GM23338 (cell line): ENCODE measurements at regions not wholly inside any gene's neighbourhood (a gene's known extent, or its start where the extent isn't known, plus 50 kb on each side); places are given as distances from the start of the nearest gene placed in this dataset.
A peak's percentile ranks its signal among the peaks of the same experiment; 100 is the strongest.

Experiments used
- ATAC-seq: fragments of 200-7000 bp; cut with Tn5 transposase; 3 replicates; pipeline ENCODE4 v1.9.1; 2020
- DNase-seq: peaks from one replicate; pipeline ENCODE4 v3.0.0-alpha.2; 2015; ENCODE audit warnings: low spot score
- H2AFZ ChIP-seq: fragments of 200-600 bp; sonication (generic); 2 replicates; pipeline ENCODE4 v1.8.0; 2016; ENCODE audit warnings: antibody characterized with exemption, mild to moderate bottlenecking, moderate library complexity
- H3F3A ChIP-seq: fragments of 200-600 bp; sonication (generic); replicated peaks from 2 replicates; pipeline ENCODE4 v1.8.0; 2017; ENCODE audit warnings: antibody characterized with exemption, mixed run types, low read depth
- H3K27ac ChIP-seq: fragments of 200-600 bp; sonication (generic); 2 replicates; pipeline ENCODE4 v1.6.1; 2016; ENCODE audit warnings: low read depth
- H3K27me3 ChIP-seq: fragments of 200-600 bp; sonication (generic); 2 replicates; pipeline ENCODE4 v1.8.0; 2016; ENCODE audit warnings: mild to moderate bottlenecking, mixed run types, moderate library complexity; ENCODE audit not compliant: insufficient read depth
- H3K36me3 ChIP-seq: fragments of 200-600 bp; sonication (generic); 2 replicates; pipeline ENCODE4 v1.8.0; 2016; ENCODE audit warnings: mild to moderate bottlenecking; ENCODE audit not compliant: insufficient read depth
- H3K4me1 ChIP-seq: fragments of 200-600 bp; sonication (generic); 2 replicates; pipeline ENCODE4 v1.8.0; 2016; ENCODE audit warnings: mild to moderate bottlenecking, moderate library complexity; ENCODE audit not compliant: insufficient read depth
- H3K4me2 ChIP-seq: fragments of 200-600 bp; sonication (generic); 2 replicates; pipeline ENCODE4 v1.7.1; 2017; ENCODE audit warnings: mixed run types
- H3K4me3 ChIP-seq: fragments of 200-600 bp; sonication (generic); 2 replicates; pipeline ENCODE4 v1.6.1; 2016; ENCODE audit warnings: mixed run types
- H3K79me2 ChIP-seq: fragments of 200-600 bp; sonication (generic); replicated peaks from 2 replicates; pipeline ENCODE4 v1.8.0; 2017; ENCODE audit warnings: mild to moderate bottlenecking; ENCODE audit not compliant: insufficient read depth
- H3K9me2 ChIP-seq: fragments of 200-600 bp; sonication (generic); 2 replicates; pipeline ENCODE4 v1.8.0; 2017; ENCODE audit not compliant: insufficient read depth
- H4K20me1 ChIP-seq: fragments of 200-600 bp; sonication (generic); replicated peaks from 2 replicates; pipeline ENCODE4 v1.8.0; 2017; ENCODE audit warnings: mild to moderate bottlenecking; ENCODE audit not compliant: insufficient read depth
- H3K27ac Mint-ChIP-seq: 2 replicates; pipeline ENCODE4 v1.8.0; 2020; ENCODE audit warnings: inconsistent platforms, mild to moderate bottlenecking, moderate library complexity, mixed read lengths
- H3K27me3 Mint-ChIP-seq: 3 replicates; pipeline ENCODE4 v1.8.0; 2022; ENCODE audit warnings: low read depth, mild to moderate bottlenecking, moderate library complexity, mixed read lengths, inconsistent platforms; ENCODE audit not compliant: insufficient read depth, poor library complexity
- H3K36me3 Mint-ChIP-seq: 3 replicates; pipeline ENCODE4 v1.8.0; 2021; ENCODE audit warnings: low read depth, mild to moderate bottlenecking, inconsistent platforms, moderate library complexity, mixed read lengths
- H3K4me1 Mint-ChIP-seq: 3 replicates; pipeline ENCODE4 v1.8.0; 2020; ENCODE audit warnings: mild to moderate bottlenecking, inconsistent platforms, mixed read lengths
- H3K4me3 Mint-ChIP-seq: 3 replicates; pipeline ENCODE4 v1.8.0; 2021; ENCODE audit warnings: moderate library complexity, mild to moderate bottlenecking, inconsistent platforms, mixed read lengths
- H3K9me3 Mint-ChIP-seq: 3 replicates; pipeline ENCODE4 v1.8.0; 2020; ENCODE audit warnings: moderate library complexity, mild to moderate bottlenecking, inconsistent platforms, mixed read lengths
- CREB1 ChIP-seq: fragments of 250-450 bp; sonication (Bioruptor Pico); IDR thresholded peaks from 2 replicates; pipeline ENCODE4 v1.5.0; 2020; ENCODE audit warnings: low read depth, mild to moderate bottlenecking, moderate library complexity
- CTCF ChIP-seq, 2 experiments: fragments of 200-600 bp in 1 of 2; sonication (generic) in 1 of 2; conservative IDR thresholded peaks; 2 replicates each; pipeline versions ENCODE4 v1.5.1 to v1.6.1; 2016 to 2017; ENCODE audit warnings: antibody characterized with exemption in 2 of 2, low read depth in 2 of 2, mild to moderate bottlenecking in 2 of 2, moderate library complexity in 1 of 2
- EZH2 ChIP-seq: fragments of 200-600 bp; sonication (generic); IDR thresholded peaks from one replicate; pipeline ENCODE4 v1.8.0; 2017; ENCODE audit warnings: antibody characterized with exemption, mild to moderate bottlenecking, low read depth; ENCODE audit not compliant: unreplicated experiment
- EZH2phosphoT487 ChIP-seq: fragments of 200-600 bp; sonication (generic); IDR thresholded peaks from one replicate; pipeline ENCODE4 v1.8.1; 2018; ENCODE audit warnings: antibody characterized with exemption; ENCODE audit not compliant: unreplicated experiment
- JUNB ChIP-seq: IDR thresholded peaks from one replicate; pipeline ENCODE4 v1.6.1; 2016; ENCODE audit warnings: antibody characterized with exemption; ENCODE audit not compliant: unreplicated experiment
- NANOG ChIP-seq: IDR thresholded peaks from 2 replicates; pipeline ENCODE4 v1.6.1; 2016; ENCODE audit warnings: antibody characterized with exemption, borderline replicate concordance
- POLR2AphosphoS5 ChIP-seq: IDR thresholded peaks from 2 replicates; pipeline ENCODE4 v1.6.1; 2016; ENCODE audit warnings: antibody characterized with exemption, low read depth
- STAT1 ChIP-seq: IDR thresholded peaks from one replicate; pipeline ENCODE4 v1.6.1; 2016; ENCODE audit warnings: antibody characterized with exemption; ENCODE audit not compliant: unreplicated experiment
- ZNF114 ChIP-seq: fragments of 250-450 bp; sonication (Bioruptor Pico); IDR thresholded peaks from 2 replicates; pipeline ENCODE4 v1.5.0; 2020; ENCODE audit warnings: mild to moderate bottlenecking, moderate library complexity
- ZNF331 ChIP-seq: fragments of 250-450 bp; sonication (Bioruptor Pico); IDR thresholded peaks from 2 replicates; pipeline ENCODE4 v1.5.0; 2020; ENCODE audit warnings: low read depth, mild to moderate bottlenecking, moderate library complexity
- TF ChIP-seq, protein P1 (sequence below): IDR thresholded peaks from 2 replicates; pipeline ENCODE4 v1.6.1; 2016; ENCODE audit warnings: antibody characterized with exemption
- TF ChIP-seq, protein P2 (sequence below): IDR thresholded peaks from one replicate; pipeline ENCODE4 v1.6.1; 2018; ENCODE audit warnings: antibody characterized with exemption; ENCODE audit not compliant: unreplicated experiment
- TF ChIP-seq, protein P3 (sequence below): fragments of 250-450 bp; sonication (Bioruptor Pico); IDR thresholded peaks from 2 replicates; pipeline ENCODE4 v1.5.0; 2020; ENCODE audit warnings: mild to moderate bottlenecking, moderate library complexity

- Histone ChIP-seq H3K4me3 (no peak overlapping the region), H3K79me2 (peaks cover 5% of the 10 kb centered on the region; the same call in 1 of the 2 replicates), H3F3A (peaks cover 6% of the 10 kb centered on the region; the same call in 1 of the 2 replicates), H3K27me3 (no peaks in the 10 kb centered on the region), H3K9me2 (no peaks in the 10 kb centered on the region), H2AFZ (no peak overlapping the region), H3K4me1 (no peaks in the 10 kb centered on the region), H3K27ac (no peak overlapping the region), H4K20me1 (peaks cover 24% of the 10 kb centered on the region), H3K4me2 (no peak overlapping the region), H3K36me3 (no peaks in the 10 kb centered on the region)
- Mint-ChIP-seq H3K27me3 (peaks cover 7% of the 10 kb centered on the region), H3K27ac (0 out of 2 replicates have a peak overlapping the region, but pooled peaks have one; percentile 13), H3K36me3 (peaks cover 10% of the 10 kb centered on the region), H3K4me1 (peaks cover 2% of the 10 kb centered on the region; the same call in 2 of the 3 replicates), H3K9me3 (no peaks in the 10 kb centered on the region), H3K4me3 (no peak overlapping the region)
- no peak for TF ChIP-seq ZNF114 (CRISPR knock-in tag)
- TF ChIP-seq POLR2AphosphoS5: no peak
- TF ChIP-seq, protein P1, sequence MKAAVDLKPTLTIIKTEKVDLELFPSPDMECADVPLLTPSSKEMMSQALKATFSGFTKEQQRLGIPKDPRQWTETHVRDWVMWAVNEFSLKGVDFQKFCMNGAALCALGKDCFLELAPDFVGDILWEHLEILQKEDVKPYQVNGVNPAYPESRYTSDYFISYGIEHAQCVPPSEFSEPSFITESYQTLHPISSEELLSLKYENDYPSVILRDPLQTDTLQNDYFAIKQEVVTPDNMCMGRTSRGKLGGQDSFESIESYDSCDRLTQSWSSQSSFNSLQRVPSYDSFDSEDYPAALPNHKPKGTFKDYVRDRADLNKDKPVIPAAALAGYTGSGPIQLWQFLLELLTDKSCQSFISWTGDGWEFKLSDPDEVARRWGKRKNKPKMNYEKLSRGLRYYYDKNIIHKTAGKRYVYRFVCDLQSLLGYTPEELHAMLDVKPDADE: no peak
- no peak for TF ChIP-seq ZNF331
- no peak for TF ChIP-seq JUNB
- no peak for TF ChIP-seq CREB1
- TF ChIP-seq, protein P2, sequence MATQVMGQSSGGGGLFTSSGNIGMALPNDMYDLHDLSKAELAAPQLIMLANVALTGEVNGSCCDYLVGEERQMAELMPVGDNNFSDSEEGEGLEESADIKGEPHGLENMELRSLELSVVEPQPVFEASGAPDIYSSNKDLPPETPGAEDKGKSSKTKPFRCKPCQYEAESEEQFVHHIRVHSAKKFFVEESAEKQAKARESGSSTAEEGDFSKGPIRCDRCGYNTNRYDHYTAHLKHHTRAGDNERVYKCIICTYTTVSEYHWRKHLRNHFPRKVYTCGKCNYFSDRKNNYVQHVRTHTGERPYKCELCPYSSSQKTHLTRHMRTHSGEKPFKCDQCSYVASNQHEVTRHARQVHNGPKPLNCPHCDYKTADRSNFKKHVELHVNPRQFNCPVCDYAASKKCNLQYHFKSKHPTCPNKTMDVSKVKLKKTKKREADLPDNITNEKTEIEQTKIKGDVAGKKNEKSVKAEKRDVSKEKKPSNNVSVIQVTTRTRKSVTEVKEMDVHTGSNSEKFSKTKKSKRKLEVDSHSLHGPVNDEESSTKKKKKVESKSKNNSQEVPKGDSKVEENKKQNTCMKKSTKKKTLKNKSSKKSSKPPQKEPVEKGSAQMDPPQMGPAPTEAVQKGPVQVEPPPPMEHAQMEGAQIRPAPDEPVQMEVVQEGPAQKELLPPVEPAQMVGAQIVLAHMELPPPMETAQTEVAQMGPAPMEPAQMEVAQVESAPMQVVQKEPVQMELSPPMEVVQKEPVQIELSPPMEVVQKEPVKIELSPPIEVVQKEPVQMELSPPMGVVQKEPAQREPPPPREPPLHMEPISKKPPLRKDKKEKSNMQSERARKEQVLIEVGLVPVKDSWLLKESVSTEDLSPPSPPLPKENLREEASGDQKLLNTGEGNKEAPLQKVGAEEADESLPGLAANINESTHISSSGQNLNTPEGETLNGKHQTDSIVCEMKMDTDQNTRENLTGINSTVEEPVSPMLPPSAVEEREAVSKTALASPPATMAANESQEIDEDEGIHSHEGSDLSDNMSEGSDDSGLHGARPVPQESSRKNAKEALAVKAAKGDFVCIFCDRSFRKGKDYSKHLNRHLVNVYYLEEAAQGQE: no peak
- TF ChIP-seq, protein P3, sequence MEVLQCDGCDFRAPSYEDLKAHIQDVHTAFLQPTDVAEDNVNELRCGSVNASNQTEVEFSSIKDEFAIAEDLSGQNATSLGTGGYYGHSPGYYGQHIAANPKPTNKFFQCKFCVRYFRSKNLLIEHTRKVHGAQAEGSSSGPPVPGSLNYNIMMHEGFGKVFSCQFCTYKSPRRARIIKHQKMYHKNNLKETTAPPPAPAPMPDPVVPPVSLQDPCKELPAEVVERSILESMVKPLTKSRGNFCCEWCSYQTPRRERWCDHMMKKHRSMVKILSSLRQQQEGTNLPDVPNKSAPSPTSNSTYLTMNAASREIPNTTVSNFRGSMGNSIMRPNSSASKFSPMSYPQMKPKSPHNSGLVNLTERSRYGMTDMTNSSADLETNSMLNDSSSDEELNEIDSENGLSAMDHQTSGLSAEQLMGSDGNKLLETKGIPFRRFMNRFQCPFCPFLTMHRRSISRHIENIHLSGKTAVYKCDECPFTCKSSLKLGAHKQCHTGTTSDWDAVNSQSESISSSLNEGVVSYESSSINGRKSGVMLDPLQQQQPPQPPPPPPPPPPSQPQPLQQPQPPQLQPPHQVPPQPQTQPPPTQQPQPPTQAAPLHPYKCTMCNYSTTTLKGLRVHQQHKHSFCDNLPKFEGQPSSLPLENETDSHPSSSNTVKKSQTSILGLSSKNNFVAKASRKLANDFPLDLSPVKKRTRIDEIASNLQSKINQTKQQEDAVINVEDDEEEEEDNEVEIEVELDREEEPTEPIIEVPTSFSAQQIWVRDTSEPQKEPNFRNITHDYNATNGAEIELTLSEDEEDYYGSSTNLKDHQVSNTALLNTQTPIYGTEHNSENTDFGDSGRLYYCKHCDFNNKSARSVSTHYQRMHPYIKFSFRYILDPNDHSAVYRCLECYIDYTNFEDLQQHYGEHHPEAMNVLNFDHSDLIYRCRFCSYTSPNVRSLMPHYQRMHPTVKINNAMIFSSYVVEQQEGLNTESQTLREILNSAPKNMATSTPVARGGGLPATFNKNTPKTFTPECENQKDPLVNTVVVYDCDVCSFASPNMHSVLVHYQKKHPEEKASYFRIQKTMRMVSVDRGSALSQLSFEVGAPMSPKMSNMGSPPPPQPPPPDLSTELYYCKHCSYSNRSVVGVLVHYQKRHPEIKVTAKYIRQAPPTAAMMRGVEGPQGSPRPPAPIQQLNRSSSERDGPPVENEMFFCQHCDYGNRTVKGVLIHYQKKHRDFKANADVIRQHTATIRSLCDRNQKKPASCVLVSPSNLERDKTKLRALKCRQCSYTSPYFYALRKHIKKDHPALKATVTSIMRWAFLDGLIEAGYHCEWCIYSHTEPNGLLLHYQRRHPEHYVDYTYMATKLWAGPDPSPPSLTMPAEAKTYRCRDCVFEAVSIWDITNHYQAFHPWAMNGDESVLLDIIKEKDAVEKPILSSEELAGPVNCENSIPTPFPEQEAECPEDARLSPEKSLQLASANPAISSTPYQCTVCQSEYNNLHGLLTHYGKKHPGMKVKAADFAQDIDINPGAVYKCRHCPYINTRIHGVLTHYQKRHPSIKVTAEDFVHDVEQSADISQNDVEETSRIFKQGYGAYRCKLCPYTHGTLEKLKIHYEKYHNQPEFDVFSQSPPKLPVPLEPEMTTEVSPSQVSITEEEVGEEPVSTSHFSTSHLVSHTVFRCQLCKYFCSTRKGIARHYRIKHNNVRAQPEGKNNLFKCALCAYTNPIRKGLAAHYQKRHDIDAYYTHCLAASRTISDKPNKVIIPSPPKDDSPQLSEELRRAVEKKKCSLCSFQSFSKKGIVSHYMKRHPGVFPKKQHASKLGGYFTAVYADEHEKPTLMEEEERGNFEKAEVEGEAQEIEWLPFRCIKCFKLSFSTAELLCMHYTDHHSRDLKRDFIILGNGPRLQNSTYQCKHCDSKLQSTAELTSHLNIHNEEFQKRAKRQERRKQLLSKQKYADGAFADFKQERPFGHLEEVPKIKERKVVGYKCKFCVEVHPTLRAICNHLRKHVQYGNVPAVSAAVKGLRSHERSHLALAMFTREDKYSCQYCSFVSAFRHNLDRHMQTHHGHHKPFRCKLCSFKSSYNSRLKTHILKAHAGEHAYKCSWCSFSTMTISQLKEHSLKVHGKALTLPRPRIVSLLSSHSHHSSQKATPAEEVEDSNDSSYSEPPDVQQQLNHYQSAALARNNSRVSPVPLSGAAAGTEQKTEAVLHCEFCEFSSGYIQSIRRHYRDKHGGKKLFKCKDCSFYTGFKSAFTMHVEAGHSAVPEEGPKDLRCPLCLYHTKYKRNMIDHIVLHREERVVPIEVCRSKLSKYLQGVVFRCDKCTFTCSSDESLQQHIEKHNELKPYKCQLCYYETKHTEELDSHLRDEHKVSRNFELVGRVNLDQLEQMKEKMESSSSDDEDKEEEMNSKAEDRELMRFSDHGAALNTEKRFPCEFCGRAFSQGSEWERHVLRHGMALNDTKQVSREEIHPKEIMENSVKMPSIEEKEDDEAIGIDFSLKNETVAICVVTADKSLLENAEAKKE (CRISPR knock-in tag): no peak
- no peak for TF ChIP-seq STAT1
- no peak for TF ChIP-seq EZH2
- no peak for TF ChIP-seq NANOG
- no peak for TF ChIP-seq EZH2phosphoT487
- no peak for TF ChIP-seq CTCF (conservative IDR thresholded peaks at IDR 0.05; ENCODE audit: low read depth in 2 of 2)
- DNase-seq (no peak), ATAC-seq (no peak)
Observed at GRCh38 chr2:120953843-120954584, 218.3 kb downstream of the GLI2 start.
